NCI-H2081 (cell line): ENCODE measurements at regions not wholly inside any gene's neighbourhood (a gene's known extent, or its start where the extent isn't known, plus 50 kb on each side); places are given as distances from the start of the nearest gene placed in this dataset.
"Not testable (repeated sequence)": the region's sequence is repeated elsewhere in the genome, so short reads cannot be mapped to it uniquely, and the experiment has no call there.

Experiments used
- DNase-seq, 2 experiments: peaks; one replicate each; lab custom pipeline; 2025; lab: John Stamatoyannopoulos, UW

DNA sequence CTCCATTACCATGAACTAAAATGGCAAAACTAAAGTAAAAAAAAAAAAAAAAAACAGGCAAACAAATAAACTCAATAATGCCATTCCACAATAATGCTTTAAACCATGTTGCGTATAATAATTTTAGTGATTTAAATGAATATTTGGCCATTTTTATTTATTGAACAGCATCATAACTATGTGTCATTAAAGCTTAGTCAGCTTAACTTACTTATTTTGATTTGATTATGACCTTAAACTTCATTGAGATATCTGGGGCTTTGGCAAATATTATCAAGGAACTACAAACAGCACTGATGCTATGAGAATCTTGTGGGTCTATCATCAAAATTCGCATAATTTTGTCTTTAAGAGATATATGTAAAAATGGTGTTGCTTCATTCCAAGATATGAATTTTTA is 1610.3 kb upstream of the NUDT12 start:
- no peak for DNase-seq

DNA sequence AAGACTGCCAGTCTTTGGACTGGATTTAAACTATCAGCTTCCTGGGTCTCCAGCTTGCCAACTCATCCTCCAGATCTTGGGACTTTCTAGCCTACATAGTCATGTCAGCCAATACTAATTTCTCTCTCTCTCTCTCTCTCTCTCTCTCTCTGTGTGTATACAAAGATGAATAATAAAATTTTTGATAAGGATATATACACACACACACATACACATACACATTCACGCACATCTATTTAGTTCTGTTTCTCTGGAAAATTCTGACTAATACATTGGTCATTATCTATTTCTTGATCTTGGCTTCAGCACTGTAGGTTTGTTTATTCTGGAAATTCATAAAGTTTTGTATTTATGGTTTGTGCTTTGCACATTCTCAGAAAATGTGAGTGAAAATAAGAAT is 1606.2 kb upstream of the NUDT12 start:
- DNase-seq, result no peak

DNA sequence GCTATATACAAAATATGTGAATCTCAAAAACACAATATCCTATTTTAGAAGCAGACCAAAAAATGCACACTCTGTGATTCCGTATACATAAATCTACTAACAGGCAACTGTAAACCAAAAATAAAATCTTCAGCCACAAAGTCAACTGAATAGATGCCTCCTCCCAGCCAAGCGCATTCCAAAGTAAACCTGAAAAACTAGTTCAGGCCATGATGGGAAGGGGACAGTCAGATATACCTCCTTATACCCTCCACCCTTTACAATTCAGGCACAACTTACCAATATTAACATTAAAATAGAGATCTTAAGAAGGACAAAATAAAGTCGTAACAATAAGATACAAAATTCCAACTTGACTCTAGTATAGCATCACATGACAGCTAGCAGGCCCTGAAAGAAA is 1604.5 kb upstream of the NUDT12 start:
- DNase-seq, result no peak

DNA sequence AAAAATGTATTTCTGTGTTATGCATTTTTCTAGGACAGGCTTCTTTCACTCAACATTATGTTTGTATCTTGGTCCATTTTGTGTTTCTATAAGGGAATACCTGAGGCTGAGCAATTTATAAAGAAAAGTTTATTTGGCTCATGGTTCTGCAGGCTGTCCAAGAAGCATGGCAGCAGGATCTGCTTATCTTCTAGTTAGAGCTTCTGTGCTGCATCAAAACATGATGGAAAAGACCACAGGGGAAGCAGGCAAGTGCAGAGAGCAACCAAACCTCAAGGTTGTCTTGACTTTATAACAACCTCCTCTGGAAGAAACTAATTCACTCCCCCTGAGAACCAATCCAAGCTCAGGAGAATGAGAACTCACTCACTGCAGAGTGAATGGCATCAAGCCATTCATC is 1601.0 kb upstream of the NUDT12 start:
- no peak for DNase-seq

DNA sequence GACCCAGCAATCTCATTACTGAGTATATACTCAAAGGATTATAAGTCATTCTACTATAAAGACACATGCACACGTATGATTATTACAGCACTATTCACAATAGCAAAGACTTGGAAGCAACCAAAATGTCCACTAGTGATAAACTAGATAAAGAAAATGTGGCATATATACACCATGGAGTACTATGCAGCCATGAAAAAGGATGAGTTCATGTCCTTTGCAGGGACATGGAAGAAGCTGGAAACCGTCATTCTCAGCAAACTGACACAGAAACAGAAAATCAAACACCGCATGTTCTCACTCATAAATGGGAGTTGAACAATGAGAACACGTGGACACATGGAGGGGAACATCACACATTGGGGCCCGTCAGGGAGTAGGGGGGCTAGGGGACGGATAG is 1600.0 kb upstream of the NUDT12 start:
- DNase-seq, result not testable (repeated sequence)

DNA sequence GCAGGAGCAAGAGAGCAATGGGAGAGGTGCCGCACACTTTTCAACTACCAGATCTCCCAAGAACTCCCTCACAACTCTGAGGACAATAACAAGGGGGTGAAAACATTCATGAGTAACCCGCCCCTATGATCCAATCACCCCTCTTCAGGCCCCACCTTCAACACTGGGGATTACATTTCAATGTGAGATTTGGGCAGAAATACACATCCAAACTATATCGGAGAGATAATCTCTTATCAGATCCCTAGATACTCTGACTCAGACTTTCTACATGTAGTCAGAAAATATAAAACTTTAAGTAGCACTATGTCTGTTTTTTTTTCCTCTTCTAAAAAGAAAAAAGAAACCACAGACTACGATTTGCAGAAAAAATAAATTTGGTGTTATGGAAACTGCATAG is 1595.9 kb upstream of the NUDT12 start:
- no peak for DNase-seq

DNA sequence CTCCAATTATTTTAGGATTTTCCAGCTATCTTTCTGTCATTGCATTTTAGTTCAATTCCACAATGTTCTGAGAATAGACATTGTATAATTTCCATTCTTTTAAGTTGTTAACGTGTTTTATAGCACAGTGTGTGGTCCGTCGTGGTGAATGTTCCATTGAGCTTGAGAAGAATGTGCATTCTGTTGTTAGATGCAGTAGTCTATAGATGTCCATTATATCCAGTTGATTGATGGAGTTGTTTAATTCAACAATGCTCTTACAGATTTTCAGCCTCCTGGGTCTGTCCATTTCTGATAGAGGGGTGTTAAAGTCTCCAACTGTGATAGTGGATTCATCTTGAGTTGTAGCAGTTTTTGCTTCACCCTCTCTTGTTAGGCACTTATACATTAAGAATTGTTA is 1587.7 kb upstream of the NUDT12 start:
- peak in 1 of 2 experiments; percentile 13 for DNase-seq

DNA sequence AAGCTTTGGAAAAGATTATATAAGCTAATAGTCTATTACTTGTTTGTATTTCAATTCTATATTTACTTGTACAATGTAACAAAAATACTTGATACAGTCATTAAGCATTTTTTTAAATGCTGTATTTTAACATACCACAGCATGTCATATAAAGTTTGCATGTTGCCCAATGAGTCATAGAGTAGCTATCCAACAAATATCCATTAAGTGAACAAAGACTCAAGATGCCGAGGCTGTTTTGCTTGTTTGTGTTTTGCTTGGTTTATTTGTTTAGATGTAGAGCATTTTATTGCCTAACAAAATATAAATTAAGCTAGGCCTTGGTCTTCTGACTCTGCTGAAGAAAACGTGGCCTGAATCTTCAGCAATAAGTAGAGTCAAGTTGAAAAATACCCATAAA is 1584.3 kb upstream of the NUDT12 start:
- no peak for DNase-seq

DNA sequence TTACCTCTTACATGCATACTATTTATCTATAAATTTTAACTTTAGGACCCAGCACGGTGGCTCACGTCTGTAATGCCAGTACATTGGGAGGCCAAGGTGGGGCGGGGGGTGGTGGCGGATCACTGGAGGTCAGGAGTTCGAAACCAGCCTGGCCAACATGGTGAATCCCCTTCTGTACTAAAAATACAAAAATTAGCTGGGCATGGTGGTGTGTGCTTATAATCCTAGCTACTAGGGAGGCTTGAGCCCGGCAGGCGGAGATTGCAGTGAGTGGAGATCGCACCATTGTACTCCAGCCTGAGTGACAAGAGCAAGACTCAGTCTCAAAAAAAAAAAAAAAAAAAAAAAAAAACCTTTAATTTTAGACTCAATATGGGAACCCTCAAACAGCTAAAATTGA is 1582.6 kb upstream of the NUDT12 start:
- DNase-seq, result no peak

DNA sequence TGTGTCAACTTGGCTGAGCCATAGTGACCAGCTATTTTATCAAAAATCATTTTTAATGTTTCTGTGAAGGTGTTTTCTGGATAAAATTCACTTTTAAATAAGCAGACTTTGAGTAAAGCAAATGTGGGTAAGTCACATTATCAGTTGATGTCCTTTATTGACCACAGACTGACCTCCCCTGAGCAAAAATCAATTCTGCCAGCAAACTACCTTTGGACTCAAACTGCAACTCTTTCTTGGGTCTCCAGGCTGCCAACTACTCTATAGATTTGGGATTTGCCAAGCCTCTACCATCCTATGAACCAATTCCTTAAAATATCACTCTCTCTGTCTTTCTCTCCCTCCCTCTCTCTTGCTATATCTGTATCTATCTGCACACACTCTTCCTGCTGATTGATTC is 1571.7 kb upstream of the NUDT12 start:
- no peak for DNase-seq

DNA sequence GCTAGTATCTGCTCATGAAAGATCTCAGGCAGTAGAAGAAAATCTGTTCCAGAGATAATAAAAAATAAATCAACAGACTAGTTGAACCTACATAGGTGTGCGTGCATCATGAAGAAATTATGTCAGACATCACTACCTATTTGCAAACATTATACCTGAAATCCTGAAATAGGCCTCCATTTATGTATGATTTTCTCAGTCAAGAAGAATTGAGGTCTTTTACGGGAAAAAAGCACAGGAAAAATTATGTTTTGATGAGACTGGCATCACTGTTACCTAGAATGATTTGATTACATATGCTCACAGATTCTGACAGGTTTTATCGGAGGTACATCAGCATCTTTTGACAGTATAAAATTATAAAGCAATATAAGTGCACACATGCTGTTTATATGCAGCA is 1570.5 kb upstream of the NUDT12 start:
- no peak for DNase-seq

DNA sequence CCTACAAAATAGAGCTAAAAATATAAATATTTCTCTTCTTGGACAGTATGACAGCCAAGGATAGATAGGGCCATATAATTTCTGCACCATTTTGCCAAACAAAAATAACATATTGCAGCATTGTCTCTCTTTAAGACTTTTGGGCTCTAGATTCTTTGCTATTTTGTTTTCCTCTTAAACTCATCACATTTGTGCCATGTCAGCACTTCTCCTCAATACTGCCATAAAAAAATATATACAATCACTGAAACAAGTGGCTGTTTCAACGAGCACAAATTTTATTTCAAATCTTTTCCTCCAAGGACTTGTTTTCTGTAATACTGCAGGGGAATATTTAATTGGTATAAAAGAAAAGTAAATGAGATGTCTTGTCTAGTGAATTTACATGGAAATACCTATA is 1570.0 kb upstream of the NUDT12 start:
- no peak for DNase-seq

DNA sequence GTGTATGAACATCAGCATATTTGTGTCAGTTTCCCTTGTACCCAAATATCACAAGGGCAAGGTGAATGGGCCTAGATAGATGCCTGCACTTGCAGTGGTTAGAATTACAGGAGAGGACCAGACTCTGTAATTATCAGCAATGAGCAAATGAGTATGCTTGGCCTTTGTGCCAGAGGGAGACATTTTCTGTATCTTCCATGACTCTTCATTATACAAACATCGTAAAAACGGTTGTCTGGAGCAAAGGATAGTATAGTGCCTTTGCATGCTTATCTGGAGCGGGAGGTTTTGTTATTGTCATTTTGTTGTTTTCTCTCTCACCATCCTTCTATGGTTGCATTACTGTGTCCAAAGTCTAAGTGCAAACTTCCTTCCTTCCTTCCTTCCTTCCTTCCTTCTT is 1568.5 kb upstream of the NUDT12 start:
- no peak for DNase-seq

DNA sequence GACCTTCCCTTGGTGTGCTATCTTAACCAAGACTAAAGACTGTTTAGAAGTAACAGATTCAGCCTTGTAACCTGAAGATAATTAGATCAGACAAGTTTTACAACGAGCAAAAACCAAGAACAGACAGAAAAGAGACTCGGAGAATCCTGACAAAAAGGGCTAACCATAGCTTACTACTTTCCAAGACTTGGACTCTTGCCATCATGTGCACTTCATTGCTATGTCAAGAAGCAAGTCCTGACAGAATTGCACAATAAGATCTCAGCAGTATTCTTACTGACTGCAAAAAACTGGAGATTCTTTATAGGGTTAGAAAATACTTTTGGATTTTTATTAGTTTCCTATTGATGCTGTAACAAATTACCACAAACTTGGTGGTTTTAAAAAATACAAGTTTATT is 1539.0 kb upstream of the NUDT12 start:
- no peak for DNase-seq

DNA sequence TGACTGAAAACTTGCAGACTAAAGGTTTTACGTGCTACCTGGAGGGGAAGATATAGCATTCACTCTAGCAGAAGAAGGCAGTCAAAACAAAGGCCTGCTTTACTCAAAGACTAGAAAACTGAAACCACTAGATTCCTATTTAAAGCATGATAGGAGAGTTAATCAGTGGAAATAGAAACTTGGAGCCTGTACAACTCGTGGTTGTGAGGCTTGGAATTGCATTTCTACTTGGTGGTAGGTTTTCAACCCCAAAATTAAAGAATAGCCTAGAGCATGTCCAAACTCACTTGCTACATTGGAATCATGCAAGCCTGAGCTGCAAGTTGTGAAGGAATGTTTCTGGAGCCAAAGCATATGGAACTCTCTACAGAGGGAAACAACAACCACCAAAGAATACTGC is 1526.4 kb upstream of the NUDT12 start:
- DNase-seq, result no peak

DNA sequence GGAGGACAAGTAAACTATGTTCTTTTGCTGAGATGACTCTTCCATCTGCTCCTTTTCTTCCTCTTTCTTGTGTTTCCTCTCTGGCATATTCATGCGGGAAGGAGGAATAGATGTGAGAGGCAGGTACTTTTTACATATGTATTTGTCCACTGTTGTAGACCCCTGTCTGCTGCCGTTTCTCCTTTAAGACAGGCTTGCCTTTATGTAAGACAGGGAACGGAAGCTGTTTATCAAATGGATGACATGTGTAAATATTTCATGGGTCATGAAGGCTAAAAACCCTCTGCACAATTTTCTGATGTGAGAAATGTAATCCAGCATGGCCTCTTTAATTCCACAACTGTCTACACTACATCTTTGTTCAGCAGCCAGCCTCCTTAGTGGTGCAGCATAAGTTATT is 1525.5 kb upstream of the NUDT12 start:
- DNase-seq, result no peak

DNA sequence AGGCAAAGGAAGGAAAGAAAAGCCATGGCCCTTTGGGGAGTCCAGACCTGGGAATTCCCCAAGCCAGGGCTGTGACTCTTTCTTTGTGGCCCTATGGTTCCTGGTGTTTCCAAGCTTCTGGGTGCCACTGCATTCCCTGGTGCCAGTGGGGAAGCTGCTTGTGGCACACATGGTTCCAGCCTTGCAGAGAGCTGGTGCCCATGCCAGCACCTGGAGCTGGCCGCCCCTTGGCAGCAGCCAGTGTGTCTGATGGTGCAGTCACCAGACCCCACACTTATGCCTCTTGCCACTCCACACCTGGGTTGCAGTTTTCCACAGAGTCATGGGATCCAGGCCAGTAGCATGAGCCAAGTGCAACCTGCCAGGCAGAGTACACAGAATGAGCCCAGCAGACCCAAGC is 1495.3 kb upstream of the NUDT12 start:
- no peak for DNase-seq

DNA sequence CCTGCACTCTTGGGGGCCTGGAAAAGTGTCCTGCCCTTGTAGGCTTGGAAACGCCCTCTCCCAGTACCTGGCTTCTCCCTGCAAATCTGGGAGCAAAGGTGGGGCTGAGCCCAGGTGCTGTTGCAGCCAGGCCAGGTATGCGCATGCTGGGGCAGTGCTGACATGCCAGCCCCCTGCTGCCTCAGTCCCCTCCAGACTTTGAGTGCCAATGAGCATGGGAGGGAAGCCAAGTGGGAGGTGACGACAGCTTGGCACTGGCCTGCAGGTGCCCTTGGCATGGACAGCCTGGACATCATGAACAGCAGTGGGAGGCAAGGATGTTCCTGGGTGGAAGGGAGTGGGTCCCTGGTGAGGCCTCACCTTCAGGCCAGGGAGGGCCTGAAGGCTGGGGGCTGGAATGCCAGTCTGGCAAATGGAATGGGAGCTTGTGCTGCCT is 1494.4 kb upstream of the NUDT12 start:
- no peak for DNase-seq

DNA sequence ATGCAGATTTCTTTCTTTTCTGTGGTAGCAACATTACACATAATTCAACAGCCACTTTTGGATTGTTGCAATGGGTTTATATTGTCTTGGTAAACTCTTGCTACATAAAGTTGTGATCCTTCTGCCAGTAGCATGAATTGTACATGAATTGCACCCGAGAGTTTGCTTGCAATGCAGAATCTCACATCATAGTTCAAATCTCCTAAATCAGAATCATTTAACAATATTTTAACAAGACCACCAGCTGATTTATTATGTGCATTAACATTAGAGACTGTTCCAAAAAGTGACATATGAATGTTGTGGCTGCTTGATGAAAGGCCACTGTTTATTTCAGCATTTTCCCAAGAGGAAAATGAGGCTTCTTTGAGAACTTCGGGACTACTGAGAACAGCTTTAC is 1491.8 kb upstream of the NUDT12 start:
- DNase-seq, result no peak

DNA sequence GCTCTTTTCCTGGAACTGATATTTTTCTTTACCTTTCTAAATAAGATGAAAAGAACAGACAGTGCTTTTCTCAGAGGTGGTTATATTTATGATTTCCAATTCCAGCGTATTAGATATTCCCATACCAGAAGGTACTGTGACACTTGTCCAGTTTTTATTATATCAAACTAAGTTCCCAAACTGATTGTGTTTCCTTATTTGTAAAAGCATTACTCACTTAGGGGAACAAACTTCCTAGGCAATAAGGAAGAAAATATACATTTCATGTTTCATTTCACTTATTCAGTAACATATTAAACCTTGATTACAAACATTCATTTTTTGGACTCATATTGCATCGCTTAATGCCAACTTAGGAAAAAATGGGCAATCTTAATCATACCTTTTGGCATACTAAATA is 1480.0 kb upstream of the NUDT12 start:
- no peak for DNase-seq

DNA sequence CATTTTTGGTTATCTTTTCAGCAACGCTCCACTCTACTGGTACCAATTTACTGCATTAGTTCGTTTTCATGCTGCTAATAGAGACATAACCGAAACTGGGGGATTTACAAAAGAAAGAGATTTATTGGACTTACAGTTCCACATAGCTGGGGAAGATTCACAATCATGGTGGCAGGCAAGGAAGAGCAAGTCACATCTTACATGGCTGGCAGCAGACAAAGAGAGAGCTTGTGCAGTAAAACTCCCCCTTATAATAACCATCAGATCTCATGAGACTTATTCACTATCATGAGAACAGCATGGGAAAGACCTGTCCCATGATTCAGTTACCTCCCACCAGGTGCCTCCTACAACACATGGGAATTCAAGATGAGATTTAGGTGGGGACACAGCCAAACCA is 1474.2 kb upstream of the NUDT12 start:
- DNase-seq, result not testable (repeated sequence)

DNA sequence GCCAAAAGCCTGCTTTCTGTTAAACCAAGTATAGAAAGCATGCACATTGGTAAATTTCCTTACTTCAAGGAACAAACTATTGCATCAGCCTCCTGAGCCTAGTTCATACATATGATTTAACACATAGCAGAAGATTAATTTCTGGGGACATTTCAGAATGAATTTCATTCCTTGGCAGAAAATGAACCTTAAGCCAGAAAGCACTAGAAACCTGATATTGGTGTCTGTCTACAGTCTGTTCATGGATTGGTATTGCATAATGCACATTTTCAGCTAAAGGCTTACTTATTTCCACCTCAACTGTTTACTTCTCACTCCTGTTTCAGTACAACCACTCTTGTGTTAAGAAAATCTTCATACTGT is 1471.8 kb upstream of the NUDT12 start:
- DNase-seq, result no peak

DNA sequence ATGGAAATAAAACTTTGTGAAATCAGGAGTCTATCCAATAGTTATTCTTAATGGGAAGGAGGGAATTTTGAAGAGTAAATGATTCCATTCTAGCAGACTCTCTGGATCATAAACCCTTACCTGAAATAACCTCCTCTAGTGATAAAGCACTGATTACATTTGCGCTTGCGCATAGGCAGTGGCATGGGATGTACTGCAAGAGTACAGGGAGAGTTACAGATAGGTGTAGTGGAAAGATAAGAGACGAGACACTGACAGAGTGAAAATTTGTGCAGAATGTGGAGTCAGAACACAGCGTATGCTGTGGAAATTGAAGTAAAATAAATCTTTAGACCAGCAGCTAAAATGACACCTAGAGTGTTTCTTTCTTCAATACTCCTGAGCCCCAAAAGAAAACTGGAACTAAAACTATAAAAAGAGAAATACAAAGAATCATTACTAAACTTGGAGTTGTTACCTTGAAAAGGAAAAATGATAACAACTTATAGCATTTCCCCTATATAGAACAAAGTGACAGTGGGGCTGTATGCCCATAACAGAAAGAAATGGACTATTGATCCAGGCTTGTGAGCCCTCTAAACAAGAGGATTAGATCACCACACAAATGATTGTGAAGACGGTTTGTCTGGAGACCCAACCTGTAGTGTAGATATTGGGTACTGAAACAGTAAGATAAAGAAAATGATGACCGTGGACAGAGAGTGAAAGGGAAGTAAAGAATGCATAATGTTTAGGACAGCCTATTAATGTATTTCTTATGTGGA is 1471.2 kb upstream of the NUDT12 start:
- no peak for DNase-seq

DNA sequence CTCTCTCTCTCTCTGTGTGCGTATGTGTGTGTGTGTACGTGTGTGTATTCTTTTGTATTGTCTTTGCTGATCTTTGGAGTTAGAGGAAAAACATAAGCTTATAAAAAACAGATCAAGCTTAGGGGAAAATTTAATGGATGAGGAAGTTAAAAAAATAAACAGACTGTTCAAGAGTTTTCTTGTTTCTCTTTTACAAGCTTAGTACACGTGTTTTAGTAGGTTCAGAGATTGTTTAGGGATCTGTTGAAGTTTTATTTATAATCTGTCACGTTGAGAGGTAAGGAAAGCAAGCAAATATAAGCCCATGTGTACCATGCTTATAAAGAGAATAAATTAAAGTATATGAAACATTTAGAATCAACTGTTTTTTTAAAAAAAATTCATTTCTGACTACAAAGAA is 1470.3 kb upstream of the NUDT12 start:
- no peak for DNase-seq

DNA sequence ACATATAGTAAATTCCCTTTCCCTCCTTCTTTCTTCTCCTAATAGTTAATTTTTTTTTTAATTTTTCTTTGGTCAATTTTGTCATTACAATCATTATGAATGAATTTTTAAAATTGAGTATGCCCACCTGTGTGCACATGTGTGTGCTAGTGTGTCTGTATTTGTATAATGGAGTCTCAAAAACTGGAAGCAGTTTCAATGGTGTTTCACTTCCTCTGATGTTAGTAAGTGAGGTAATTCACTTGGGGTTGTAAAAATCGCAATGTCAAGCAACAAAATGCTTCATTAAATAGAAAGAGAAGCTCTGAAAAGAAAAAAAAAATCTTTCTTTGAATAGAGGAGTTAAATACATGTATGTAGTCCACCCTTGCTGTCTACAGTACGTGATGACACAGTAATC is 1467.6 kb upstream of the NUDT12 start:
- no peak for DNase-seq
